Retinal pigment epithelial cell (primary cell): ENCODE measurements at regions not wholly inside any gene's neighbourhood (a gene's known extent, or its start where the extent isn't known, plus 50 kb on each side); places are given as distances from the start of the nearest gene placed in this dataset.

Experiments
- DNase-seq: peaks from one replicate; pipeline ENCODE4 v3.0.0-alpha.2; 2010; ENCODE audit warnings: low read depth
- H3K4me3 ChIP-seq: 2 replicates; pipeline ENCODE4 v1.5.1; 2011; ENCODE audit warnings: mild to moderate bottlenecking, low read length, control low read depth, moderate library complexity
- TF ChIP-seq, protein P1 (sequence below): conservative IDR thresholded peaks from 2 replicates; pipeline ENCODE4 v1.5.1; 2011; ENCODE audit warnings: low read depth, low read length, control low read depth, inconsistent platforms

DNA sequence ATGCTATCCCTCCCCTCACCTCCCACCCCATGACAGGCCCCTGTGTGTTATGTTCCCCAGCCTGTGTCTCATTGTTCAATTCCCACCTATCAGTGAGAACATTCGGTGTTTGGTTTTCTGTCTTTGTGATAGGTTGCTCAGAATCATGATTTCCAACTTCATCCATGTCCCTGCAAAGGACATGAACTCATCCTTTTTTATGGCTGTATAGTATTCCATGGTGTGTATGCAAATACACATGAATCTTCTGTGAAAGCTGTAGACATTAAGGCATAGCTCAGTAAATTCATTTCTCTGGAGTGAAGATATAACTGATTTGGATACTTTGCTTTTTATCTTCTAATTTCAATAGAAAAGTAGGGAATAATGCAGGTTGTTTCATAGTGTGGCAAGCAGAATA lies 125.8 kb upstream of the C1QTNF9B start:
- H3K4me3 ChIP-seq, result no peak overlapping the region
- no peak for DNase-seq
- TF ChIP-seq, protein P1, sequence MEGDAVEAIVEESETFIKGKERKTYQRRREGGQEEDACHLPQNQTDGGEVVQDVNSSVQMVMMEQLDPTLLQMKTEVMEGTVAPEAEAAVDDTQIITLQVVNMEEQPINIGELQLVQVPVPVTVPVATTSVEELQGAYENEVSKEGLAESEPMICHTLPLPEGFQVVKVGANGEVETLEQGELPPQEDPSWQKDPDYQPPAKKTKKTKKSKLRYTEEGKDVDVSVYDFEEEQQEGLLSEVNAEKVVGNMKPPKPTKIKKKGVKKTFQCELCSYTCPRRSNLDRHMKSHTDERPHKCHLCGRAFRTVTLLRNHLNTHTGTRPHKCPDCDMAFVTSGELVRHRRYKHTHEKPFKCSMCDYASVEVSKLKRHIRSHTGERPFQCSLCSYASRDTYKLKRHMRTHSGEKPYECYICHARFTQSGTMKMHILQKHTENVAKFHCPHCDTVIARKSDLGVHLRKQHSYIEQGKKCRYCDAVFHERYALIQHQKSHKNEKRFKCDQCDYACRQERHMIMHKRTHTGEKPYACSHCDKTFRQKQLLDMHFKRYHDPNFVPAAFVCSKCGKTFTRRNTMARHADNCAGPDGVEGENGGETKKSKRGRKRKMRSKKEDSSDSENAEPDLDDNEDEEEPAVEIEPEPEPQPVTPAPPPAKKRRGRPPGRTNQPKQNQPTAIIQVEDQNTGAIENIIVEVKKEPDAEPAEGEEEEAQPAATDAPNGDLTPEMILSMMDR, result no peak

DNA sequence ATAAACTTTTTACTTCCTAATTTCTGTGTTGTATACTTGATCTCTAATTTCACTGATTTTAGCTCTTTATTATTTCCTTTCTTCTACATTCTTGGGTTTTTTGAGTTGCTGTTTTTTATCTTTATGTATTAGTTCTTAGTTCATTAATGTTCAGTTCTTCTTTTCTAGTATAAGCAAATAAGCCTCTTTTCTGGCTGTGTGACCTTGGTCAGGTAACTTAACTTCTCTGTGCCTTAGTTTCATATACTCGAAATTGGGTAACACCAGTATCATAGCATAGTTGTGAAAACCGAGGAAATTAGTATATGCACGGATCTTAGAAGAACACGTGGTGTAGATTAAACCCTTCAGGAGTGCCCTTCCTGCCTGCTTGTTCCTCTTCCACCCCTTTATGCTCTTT lies 130.2 kb upstream of the C1QTNF9B start:
- TF ChIP-seq, protein P1, result no peak
- no peak for DNase-seq
- H3K4me3 ChIP-seq, result no peak overlapping the region

DNA sequence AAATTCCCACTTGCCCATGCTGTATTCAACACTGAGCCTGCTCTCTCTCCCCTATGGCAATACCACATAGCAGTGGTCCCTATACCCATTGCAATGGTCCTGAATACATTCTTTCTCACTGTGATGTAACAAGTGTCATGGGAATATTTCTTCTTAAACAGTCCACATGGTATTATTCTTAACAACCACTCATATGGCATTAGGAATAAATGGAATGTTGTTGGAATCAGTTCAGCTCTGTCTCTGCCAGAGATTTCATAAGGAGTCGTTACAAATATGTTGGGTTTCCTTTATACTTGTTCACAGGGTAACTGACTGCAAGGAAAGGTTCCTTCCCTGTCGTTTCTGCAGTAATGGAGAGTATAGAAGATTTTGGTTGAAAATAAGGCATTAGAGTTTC lies 128.3 kb upstream of the SPATA13 start:
- no peak overlapping the region for H3K4me3 ChIP-seq
- TF ChIP-seq, protein P1, result no peak
- peak; percentile 74 for DNase-seq

DNA sequence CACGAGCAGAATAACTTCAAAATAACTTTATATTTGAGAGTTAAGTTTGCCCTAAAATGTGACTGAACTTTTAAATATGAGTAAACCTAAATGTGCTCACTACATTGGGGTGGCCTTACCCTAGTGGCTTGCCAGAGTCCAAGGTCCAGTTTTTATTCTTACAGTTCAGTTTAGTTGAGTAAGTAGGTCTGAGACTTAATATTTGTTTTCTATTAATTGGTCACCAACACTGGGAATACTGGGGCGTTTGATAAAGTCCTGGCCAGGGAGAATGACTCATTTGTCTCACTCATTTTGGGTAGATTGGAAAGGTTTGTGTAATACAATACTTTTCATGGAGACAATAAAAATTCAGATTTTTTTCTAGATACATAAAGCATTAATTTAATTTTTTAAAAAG lies 127.8 kb upstream of the SPATA13 start:
- TF ChIP-seq, protein P1, result no peak
- H3K4me3 ChIP-seq, result no peak overlapping the region
- DNase-seq, result no peak

DNA sequence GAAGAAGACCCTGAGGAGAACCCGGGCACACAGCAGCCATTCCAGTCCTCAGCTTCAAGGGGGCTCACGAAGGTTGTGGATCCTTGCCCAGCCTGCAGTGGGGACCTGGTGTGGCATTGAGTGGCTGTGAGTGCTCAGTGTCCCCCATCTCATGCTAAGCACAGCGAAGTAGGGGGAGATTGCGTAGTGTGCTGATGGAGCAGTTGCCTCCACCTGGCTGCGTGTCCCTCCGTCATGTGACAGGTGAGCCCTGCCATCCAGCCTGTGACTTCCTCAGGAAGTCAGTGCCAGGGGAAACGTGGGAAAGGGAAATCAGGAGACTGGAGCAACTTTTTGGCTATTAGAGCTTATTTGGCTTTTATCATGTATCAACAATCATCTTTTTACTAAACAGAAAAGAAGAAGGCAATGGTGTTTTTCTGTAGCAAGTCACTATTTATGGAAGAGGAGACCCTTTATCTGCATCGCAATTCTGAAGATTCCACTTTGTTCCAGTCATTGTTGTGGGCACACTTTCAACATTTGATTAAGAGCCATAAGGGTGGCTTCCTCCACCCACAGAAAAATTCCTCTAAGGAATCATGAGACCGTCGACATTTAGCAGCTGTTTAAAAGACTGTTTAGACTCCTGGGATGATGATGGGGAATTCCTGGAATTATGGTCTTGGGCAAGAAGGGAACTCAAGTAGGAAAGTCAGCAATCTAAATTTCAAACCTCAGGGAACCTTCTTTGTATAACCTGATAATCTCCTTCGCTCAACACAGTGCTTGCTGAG lies 126.8 kb upstream of the SPATA13 start:
- no peak overlapping the region for H3K4me3 ChIP-seq
- DNase-seq, result no peak
- TF ChIP-seq, protein P1, result no peak

DNA sequence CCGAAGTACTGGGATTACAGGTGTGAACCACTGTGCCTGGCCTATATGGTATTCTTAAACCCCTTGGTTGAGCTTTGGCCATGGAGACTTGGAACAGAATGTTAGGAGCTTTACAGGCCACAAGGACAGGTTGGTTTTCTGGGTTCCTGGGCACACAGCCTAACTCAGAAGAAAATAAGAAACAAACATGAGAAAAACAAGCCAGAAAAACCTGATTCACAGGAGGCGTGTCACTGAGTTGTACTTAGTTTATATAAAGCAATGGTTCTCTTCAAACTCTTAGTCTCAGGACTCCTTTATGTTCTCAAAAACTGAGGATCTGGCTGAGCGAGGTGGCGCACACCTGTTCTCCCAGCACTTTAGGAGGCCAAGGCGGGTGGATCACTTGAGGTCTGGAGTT lies 125.1 kb upstream of the SPATA13 start:
- TF ChIP-seq, protein P1, result no peak
- H3K4me3 ChIP-seq, result no peak overlapping the region
- DNase-seq, result no peak

DNA sequence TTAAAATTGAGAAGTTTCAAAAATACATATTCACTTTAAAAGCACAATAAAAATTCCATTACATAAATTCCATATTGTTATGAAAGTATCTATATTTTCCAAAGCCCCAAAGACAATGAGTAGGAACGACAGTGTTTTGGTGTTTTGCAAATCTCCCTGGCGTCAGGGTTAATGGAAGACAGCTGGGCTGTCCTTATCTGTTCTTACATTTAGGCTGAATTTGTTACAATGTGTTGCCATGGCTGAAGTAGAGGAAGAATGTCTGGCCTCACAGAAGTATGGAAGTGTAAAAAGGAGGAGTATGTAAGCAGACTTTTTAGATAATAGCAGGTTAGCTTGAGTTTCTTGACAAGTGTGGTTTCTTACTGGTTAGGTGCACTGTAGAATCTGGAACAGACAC lies 124.4 kb upstream of the SPATA13 start:
- no peak for DNase-seq
- TF ChIP-seq, protein P1, result no peak
- no peak overlapping the region for H3K4me3 ChIP-seq
